NCI-H1694 (cell line): ENCODE measurements at regions not wholly inside any gene's neighbourhood (a gene's known extent, or its start where the extent isn't known, plus 50 kb on each side); places are given as distances from the start of the nearest gene placed in this dataset.
A peak's percentile ranks its signal among the peaks of the same experiment; 100 is the strongest.

ENCODE experiments used
- DNase-seq: peaks from one replicate; lab custom pipeline; 2025; lab: John Stamatoyannopoulos, UW

DNA sequence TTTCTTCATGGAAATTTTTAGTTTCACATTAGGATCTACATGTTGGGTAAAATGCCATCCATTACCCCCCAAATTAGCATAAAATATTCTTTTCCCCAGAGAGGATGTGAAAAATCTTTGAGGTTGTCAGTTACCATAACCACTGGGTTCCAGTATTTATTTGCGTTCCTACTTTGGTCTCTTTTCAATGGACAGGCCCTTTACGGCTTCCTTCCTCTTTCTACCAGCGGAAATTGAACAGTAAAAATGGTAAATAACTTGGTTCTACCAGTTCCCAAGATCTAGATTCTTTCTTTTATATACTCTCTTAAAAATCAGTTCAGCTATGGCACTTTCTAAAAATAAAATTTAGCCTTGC, 169.2 kb upstream of the APCDD1 start:
- no peak for DNase-seq

DNA sequence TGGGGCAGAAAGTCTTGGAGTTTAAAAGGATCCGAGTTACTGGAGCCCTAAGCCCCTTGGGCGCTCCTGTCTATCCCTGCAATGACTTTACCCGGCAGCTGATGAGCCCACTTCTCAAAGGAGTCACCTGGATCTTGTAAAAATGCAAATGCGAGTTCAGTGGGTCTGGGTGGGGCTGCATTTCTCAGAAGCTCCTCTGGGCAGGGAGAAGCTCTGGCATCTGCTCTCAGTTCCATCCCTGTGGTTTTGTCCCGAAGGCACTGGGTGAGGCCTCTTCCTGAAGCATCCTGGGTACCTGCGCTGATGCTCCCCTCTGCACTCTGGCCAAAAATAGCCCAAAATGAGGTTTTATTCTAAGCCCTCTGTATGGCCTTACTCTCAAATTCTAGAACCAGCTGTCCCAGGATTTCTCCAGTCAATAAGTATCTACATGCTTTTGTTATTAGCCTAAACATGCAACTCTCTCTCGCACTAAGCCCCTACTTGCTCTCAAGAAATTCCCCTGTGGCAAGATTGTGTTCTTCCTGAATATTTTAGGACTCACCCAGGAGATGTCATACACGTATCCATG, 167.8 kb upstream of the APCDD1 start:
- no peak for DNase-seq

DNA sequence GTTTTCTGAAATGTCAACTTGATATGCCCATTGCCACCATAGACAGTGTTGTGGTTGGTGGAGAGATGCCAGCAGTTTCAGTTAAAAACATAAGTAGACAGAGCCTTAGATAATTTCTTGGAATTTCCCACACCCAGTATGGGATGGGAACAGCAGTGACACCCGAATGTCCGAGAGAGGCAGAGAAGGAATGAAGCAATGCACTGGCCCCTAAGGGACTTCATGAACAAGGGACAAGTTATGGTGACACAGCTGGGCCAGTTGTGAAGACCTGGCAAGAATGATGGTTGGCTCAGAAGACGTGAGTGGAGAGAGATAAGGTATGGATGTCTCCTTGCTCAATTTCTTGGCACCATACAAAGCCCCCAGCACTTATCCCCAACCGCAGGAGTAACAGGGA, 165.2 kb upstream of the APCDD1 start:
- no peak for DNase-seq

DNA sequence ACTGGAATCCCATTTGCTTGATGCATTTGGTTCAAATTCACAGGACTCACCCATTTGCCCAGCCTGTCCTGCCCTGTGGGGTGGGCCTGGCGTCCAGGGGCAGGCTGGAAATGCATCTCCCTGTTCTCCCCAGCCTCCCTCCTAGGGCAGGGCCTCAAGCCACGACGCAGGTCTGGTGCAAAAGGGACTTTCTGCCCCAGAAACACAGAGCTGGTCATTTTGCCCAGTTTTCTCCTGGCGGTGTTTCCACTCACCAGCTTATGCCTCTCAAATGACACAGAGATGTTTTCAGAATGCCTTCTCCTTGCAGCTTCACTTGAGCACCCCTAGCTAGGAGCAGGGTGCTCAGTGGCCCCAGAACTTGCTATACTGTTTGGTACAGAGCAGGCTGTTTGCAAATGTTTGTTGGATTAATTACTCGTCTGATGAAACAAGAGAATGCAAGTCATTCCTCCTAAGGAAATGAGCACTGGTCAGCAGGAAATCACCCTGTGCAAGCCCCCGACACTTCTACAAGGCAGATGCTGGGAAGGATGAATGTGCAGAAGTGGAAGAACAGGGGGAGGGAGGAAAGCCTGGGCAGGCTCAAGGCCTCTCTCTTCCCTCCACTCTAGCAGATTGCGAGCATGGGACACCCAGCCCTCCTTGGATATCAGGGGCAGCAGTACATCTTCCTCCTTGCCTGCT, 164.3 kb upstream of the APCDD1 start:
- no peak for DNase-seq

DNA sequence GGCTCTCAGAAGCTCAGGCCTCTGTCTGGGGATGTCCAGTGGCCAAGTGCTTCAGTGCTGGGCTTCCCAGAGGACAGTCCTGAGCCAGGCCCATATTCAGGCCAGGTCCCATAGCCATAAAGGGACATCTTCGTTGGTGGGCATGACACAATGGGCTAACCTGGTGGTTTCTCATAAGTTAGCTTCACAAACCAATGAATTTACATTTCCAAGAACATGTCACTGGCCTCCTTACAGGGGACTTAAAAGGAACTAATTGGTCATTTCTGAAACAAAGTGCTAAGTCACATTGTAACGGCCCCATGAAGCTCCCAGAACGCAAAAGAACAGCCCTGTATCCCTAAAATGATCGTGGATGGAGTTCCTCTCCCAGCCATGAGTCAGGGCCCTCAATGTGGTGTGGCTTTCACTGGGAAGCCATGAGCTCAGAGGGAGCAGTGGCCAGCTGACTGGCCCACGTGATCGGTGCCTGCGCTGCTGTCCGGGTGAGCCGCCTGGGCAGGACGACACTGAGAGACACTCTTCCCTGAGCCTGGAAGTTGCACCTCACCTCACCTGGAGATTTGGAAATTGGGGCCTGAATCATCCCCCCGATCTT, 163.7 kb upstream of the APCDD1 start:
- no peak for DNase-seq

DNA sequence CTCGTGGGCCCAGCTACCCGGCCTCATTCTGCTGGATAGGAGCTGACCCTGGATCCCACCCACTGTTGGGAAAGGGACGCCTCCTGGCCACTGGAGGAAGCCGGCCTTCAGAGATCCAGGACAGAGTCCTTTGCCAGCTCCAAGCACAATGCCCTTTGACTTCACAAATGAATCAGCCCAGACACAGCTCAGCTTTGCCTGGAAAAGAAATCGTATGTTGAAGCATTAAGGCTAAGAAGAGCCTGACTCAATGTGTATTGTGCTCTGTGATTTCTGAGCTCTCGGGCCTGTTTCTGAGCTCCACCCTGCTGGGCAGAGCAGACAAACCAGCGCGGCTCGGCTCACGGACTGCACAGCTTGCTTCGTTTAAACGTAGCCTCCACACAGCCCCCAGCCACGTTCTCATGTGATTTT, 162.9 kb upstream of the APCDD1 start:
- DNase-seq: no peak

DNA sequence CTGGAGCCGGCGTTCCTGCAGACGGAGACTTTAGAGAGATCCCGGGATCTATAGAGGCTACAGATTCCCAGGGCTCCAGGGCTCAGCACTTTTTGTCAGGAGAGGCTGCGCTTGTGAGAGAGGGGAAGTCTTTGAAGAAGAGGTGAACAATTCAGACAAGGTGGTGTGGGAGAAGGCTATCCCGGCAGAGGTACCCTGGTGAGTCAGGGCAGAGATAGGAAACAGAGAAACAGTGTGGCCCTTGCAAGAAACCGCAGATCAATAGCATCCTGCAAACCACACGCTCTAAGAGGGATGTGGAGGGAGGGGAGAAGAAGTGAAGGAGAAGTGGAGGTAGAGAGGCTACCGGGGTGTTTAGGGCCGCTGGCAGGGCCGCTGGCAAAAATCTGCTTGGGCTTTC, 160.5 kb upstream of the APCDD1 start:
- no peak for DNase-seq

DNA sequence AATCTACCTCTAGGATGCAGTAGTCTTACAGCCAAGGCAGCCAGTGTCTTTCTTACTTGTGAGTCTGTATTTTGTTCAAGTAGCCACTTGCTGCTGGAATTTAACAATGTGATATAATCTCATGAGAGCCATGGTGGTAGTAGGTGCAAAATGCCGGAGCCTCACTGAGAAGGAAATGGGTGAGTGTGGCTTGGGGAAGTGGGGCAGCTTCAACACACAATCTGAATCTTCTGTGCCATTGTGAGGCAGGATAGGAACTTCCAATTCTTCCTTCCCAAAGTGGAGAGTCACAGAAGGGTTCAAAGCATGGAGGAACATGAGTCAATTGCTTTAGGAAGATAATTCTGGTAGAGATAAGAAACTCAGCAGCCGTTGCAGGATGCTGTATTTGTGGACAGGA, 158.7 kb upstream of the APCDD1 start:
- no peak for DNase-seq

DNA sequence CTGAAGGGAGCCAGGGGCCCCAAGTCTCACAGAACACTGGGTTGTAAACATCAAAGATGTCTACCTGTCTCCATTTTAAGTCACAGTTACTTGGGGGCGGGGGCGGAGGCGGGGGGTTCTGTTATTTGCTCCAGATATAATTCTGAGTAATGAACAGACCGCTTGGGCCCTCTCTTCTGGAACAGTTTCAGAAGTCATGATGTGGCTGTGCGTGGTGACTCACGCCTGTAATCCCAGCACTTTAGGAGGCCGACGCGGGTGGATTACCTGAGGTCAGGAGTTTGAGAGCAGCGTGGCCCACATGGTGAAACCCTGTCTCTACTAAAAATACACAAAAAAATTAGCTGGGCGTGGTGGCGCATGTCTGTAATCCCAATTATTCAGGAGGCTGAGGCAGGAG, 157.9 kb upstream of the APCDD1 start:
- no peak for DNase-seq

DNA sequence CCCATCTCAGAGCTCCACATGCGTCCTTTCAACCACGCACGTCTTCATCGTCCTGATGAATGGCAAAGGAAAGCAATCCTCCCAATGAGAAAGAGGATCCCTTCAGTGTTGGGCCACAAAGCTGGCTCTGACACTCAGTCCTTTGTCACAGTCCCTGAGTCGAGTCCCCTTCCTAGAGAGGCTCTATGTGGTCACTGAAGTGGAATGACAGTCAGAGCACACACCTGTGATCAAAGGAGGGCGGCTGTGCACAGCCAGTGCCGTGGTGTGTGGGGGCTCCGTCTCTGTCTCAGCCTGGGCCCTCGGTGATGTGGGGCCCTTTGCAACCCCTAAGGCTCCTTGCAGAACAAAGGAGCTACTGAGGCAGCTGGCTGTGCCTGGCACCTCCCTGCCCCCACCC, 157.3 kb upstream of the APCDD1 start:
- DNase-seq: no peak

DNA sequence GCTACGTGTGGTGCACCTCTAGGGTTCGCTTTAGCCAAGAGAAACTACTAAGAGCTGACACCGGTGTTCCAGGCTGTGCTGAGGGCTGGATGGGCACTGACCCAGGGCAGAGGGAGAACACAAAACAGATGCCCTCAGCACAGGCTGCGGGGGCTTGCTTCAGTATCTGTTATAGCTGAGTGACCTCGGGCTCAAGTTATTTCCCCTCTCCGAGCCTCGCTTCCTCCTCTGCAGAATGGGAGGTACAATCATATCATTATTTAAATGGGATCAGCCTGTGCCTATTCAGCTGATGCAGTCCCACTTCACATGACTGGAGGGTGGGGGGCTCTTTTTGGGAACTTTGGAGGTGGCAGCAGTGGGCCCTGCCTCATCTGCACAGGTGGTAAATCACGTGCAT, 156.1 kb upstream of the APCDD1 start:
- no peak for DNase-seq

DNA sequence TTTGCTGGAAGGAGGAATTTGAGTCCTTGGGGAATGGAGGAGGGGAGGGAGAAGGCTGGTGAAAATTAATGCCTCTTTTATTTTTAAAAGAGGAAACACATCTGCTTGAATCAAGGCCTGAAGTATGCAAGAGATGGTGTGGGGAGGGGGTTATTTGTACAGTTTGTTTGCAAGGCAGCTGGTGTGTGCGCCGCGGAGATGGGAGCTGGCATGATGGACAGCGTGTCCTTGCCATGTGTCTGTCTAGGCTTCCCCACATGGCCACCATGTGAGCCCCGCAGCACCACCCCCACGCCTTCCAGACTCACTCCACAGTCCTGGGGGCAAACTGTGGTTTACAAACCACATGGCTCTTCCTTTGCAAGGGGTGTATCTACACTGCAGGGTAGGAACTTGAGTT, 154.8 kb upstream of the APCDD1 start:
- no peak for DNase-seq

DNA sequence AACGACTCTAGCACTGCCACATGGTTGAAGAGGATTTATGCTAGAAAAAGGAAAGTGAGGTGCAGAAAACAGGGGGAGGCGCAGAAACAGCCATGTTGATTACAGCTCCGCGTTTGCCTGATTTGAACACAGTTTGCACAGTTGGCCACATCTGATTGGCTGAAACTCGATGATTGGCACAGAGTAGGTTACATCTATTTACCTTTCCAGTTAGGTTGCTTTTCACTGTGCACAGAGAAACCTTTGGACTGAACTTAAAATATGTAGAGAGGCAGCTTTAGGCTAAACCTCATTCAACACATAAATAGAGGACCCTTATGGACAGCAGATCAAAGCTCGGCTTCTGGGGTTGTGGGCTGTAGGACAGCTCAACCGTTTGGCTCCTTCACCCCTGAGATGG, 153.7 kb upstream of the APCDD1 start:
- no peak for DNase-seq

DNA sequence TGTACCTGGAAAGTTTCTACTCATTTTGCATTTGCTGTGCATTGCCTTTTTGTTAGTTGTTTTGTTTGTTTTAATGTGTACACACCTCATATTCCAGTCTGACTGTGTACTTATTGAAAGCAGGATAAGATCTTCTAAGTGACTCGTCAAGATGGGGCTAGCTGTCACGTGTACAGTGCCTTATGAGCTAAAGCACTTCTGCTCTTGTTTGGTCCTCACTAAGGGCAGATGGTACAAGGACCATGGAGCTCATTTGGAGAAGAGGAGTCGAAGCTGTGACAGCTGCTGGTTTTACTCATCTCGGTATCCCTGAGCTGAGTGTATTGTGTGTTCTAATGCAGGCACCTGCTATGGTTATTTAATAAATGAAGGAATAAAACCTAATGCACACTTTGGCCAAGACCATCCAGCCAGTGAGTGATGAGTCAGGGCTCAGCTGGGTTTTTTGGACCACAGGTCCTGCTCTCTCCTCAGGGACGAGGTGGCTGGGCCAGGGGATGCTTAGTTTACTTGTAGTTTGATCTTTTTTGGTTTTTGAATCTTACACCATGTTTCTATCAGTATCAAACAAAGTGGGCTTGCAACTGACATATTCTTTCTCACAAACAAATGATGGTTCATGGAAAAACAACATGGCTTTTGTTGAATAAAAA, 152.5 kb upstream of the APCDD1 start:
- peak; percentile 11 for DNase-seq

DNA sequence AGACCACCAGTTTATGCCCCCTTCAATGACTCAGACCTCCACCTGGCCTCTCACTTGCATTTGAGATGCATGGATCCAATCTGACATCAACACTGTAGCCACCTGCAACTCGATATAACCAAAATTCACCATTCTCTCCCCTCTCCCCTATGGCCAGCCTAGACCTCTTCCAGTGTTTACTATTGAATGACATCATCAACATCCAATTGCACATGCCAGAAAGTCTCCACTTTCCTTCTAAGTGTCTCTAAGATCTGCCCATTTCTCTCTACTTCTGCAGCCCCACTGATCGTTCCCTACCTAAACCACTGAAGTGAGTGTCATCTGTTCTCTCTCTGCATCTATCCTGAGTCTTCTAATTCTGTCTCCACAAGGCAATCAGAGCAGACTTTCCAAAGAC, 151.3 kb upstream of the APCDD1 start:
- DNase-seq: no peak

DNA sequence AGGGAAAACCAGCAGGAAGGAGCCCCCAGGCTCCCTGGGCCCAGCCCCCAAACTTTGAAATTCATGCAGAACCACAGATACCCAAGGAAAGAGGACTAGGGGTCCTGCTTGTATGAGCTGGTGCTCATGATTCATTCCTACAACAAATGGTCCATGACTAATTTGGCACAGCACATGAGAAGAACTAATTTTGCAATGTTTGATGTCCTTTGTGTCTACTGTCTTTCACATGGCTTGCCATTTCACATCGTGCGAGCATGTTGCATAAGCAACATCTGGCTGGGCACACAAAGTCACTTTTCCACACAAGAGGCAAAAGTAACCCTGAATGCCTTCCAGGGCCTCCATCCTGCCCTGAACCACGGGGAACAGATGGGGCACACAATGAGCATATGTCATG, 149.6 kb upstream of the APCDD1 start:
- peak; percentile 94 for DNase-seq

DNA sequence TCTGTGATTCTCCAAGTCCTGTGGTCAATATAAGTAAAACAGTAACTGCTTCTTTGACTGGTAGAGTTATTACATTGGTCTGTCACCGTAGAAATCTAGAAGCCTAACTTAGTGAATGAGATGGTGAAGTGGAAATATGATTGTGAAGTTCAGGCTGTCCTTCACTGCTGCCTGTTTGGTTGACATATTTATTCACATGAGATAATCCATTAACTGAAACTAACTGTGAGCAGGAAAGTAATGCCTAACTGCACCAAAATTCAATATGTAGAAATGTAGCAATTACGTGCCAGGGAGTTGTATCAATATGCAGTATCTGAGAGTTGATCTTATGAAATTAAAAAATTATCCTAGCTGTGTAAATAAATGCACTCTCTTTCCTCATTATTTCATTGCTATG, 147.7 kb upstream of the APCDD1 start:
- no peak for DNase-seq

DNA sequence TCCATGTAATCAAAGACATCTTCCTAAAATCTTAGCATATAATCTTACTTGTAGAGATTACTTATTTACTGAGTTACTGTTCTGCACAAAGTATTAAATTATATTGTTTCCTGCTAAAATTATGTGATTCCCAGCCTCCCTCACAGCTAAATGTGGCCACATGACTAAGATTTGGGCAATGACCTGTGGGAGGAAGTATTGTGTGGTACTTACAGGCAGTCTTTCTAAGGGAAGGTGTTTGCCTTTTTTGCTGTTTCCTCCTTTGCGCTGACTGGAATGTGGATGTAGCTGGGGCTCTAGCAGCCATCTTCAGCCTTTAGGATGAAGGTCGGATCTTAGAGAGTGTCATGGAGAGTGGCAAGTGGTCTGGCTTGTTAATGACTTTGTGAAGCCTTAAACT, 146.3 kb upstream of the APCDD1 start:
- no peak for DNase-seq

DNA sequence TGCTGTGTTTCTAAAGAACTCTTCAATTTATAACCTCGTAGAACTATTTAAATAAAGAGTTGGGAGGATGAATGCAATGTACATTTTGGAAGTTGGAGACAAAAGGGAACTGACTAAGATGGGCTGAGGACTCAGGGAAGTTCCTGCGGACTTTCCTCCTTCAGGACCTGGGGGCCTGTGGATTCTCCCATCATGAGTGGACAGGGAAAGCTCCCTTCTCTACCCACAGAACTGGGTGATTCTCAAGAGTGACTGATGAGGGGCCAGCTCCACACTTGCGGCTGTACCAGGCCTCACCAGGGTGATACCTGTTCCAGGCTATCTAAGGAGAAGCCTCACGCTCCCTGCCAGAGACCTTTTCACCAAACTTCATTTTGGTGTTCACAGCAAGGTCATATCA, 143.8 kb upstream of the APCDD1 start:
- no peak for DNase-seq

DNA sequence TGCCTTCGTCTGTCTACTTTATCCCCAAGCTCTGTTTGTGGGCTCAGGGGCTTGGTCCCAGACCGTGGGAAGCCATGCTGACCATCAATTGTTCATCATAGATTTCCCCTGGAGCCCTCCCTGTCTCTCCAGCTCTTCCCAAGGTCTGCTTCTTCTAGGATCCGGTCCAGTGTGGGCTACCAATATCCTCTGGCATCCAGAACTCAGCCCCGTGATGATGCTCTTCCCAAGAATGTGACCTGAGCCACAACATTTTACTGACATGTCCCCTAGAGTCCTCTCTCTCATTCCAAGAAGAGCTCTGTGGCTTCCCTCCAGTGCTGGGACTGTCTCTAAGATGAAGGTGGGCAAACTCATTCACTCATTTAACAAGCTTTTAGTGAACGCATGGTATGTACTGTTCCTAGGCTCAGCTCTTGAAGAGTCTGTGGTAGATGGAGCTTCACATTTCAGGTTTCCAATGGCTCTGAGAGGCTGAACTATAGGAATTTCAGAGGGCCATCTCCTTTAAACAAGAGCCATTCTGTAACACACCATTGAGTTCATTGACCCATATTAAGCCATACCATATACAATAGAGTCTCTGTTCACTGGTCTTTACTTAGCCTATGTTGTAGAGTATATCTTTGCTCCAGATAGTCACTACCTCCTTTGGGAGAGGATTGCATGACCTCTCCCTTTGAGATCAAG, 142.0 kb upstream of the APCDD1 start:
- no peak for DNase-seq

DNA sequence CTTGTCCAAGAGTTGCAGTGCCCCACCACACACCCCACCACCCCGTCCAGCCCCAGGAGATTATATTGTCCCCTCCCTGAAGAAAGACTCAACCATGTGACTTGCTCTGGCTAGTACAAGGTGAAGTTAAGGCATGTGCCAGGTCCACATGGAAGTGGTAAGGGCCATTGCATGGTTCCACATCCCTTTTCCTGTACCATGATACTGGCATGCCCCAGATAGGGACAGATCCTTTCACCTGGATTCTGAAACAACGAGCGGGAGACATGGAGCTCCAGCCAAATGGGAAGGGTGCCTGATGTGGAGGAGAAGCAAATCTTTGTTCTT, 141.5 kb upstream of the APCDD1 start:
- DNase-seq: no peak

DNA sequence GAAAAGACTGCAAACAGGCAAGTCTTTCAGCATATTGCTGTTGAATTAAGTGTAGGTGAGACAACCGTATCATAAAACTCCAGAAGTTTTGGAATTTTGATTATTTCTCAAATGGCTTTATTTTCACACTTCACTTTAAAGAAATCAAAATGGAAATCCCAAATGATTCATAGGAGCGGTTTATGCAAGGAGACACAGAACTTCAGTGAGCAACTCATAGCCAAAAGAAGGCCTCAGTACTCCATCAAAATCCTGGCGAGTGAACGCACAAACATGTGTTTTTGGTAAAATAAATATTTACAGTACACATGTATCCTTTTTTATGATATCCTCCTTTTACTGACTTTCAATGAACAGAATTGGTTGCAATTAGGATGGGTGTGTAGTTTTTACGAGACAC, 140.4 kb upstream of the APCDD1 start:
- no peak for DNase-seq

DNA sequence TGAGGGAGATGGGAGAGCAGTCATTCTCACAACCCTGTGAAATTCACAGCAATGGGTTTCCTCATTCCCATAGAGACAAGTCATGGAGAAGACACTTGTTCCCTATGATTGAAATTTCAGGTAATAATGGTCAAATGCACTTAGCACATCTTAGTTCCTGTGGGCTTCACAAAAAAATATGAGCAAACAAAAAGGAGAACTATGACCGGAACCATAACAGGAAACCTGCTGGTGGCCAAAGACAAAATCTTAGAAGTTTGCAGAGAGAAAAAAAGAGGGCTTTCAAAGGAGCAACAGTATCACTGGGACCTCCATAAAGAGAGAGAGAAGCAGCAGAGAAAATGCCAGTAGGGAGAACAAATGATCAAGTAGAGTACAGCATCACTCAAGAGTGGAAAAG, 138.9 kb upstream of the APCDD1 start:
- DNase-seq: no peak
